Activated T-cell treated with anti-CD3 and anti-CD28 coated beads, Interleukin-2, amount 50 U/mL, for 4 hours (primary cell): ENCODE measurements at regions not wholly inside any gene's neighbourhood (a gene's known extent, or its start where the extent isn't known, plus 50 kb on each side); places are given as distances from the start of the nearest gene placed in this dataset.

Experiments
- ATAC-seq, 2 donors: fragments of 200-7000 bp; cut with Tn5 transposase; one replicate each; pipeline ENCODE4 v1.10.0; 2021
- DNase-seq: peaks from one replicate; pipeline ENCODE4 v3.0.0-alpha.2; 2020
- H3K27me3 Mint-ChIP-seq: one replicate; pipeline ENCODE4 v1.8.0; 2021; ENCODE audit warnings: low read depth, mixed read lengths
- H3K36me3 Mint-ChIP-seq: one replicate; pipeline ENCODE4 v1.8.0; 2022; ENCODE audit warnings: mixed read lengths; ENCODE audit not compliant: insufficient read depth
- H3K4me1 Mint-ChIP-seq: one replicate; pipeline ENCODE4 v1.8.0; 2021; ENCODE audit warnings: low read depth, mixed read lengths
- H3K4me3 Mint-ChIP-seq: one replicate; pipeline ENCODE4 v1.8.0; 2021; ENCODE audit warnings: mild to moderate bottlenecking, moderate library complexity, mixed read lengths
- H3K9me3 Mint-ChIP-seq: one replicate; pipeline ENCODE4 v1.8.0; 2021; ENCODE audit warnings: mixed read lengths

- ATAC-seq (no peak), DNase-seq (no peak)
- H3K4me3 Mint-ChIP-seq: no peak overlapping the region
- no peaks in the 10 kb centered on the region for H3K9me3 Mint-ChIP-seq
- H3K27me3 Mint-ChIP-seq: peaks cover 5% of the 10 kb centered on the region
- no peaks in the 10 kb centered on the region for H3K36me3 Mint-ChIP-seq
- H3K4me1 Mint-ChIP-seq: no peaks in the 10 kb centered on the region
Measured at GRCh38 chr20:39359981-39360620, 398.0 kb downstream of the DHX35 start.

GRCh38 chr20:39358052-39358451 is 395.9 kb downstream of the DHX35 start:
- Mint-ChIP-seq H3K36me3 (no peaks in the 10 kb centered on the region), H3K27me3 (no peaks in the 10 kb centered on the region), H3K4me3 (no peak overlapping the region), H3K9me3 (no peaks in the 10 kb centered on the region), H3K4me1 (no peaks in the 10 kb centered on the region)
- DNase-seq (no peak), ATAC-seq (no peak)

- no peak for ATAC-seq
- no peaks in the 10 kb centered on the region for H3K4me1 Mint-ChIP-seq
- H3K4me3 Mint-ChIP-seq: no peak overlapping the region
- no peak for DNase-seq
- H3K36me3 Mint-ChIP-seq: no peaks in the 10 kb centered on the region
- H3K9me3 Mint-ChIP-seq: no peaks in the 10 kb centered on the region
- H3K27me3 Mint-ChIP-seq: peaks cover 5% of the 10 kb centered on the region
Measured at GRCh38 chr20:39356908-39357307, 394.8 kb downstream of the DHX35 start.

- Mint-ChIP-seq H3K27me3 (peaks cover 8% of the 10 kb centered on the region), H3K9me3 (peaks cover 30% of the 10 kb centered on the region), H3K36me3 (peaks cover 1% of the 10 kb centered on the region), H3K4me1 (no peaks in the 10 kb centered on the region), H3K4me3 (no peak overlapping the region)
- no peak for ATAC-seq
- no peak for DNase-seq
Measured at GRCh38 chr20:39349240-39349639, 387.1 kb downstream of the DHX35 start.

- peaks cover 1% of the 10 kb centered on the region for H3K36me3 Mint-ChIP-seq
- peaks cover 30% of the 10 kb centered on the region for H3K9me3 Mint-ChIP-seq
- ATAC-seq: no peak
- no peaks in the 10 kb centered on the region for H3K4me1 Mint-ChIP-seq
- no peak for DNase-seq
- H3K4me3 Mint-ChIP-seq: no peak overlapping the region
- peaks cover 10% of the 10 kb centered on the region for H3K27me3 Mint-ChIP-seq
Measured at GRCh38 chr20:39347626-39348025, 385.5 kb downstream of the DHX35 start.

- Mint-ChIP-seq H3K9me3 (peaks cover under 1% of the 10 kb centered on the region), H3K4me3 (no peak overlapping the region), H3K27me3 (peaks cover 2% of the 10 kb centered on the region), H3K4me1 (no peaks in the 10 kb centered on the region), H3K36me3 (no peaks in the 10 kb centered on the region)
- no peak for DNase-seq
- ATAC-seq: no peak
Measured at GRCh38 chr20:39342463-39342862, 380.3 kb downstream of the DHX35 start.

GRCh38 chr20:39338469-39339376 is 376.6 kb downstream of the DHX35 start:
- no peaks in the 10 kb centered on the region for H3K9me3 Mint-ChIP-seq
- DNase-seq: no peak
- no peaks in the 10 kb centered on the region for H3K4me1 Mint-ChIP-seq
- H3K36me3 Mint-ChIP-seq: no peaks in the 10 kb centered on the region
- no peak overlapping the region for H3K4me3 Mint-ChIP-seq
- ATAC-seq: no peak
- peaks cover 8% of the 10 kb centered on the region for H3K27me3 Mint-ChIP-seq

- ATAC-seq: no peak
- H3K9me3 Mint-ChIP-seq: no peaks in the 10 kb centered on the region
- H3K36me3 Mint-ChIP-seq: no peaks in the 10 kb centered on the region
- no peak for DNase-seq
- H3K4me3 Mint-ChIP-seq: no peak overlapping the region
- H3K27me3 Mint-ChIP-seq: peaks cover 6% of the 10 kb centered on the region
- H3K4me1 Mint-ChIP-seq: no peaks in the 10 kb centered on the region
Measured at GRCh38 chr20:39333211-39333610, 371.1 kb downstream of the DHX35 start.

- Mint-ChIP-seq H3K4me3 (no peak overlapping the region), H3K27me3 (peaks cover 5% of the 10 kb centered on the region), H3K36me3 (no peaks in the 10 kb centered on the region), H3K4me1 (no peaks in the 10 kb centered on the region), H3K9me3 (no peaks in the 10 kb centered on the region)
- DNase-seq: no peak
- no peak for ATAC-seq
Measured at GRCh38 chr20:39328347-39328746, 366.2 kb downstream of the DHX35 start.

GRCh38 chr20:39326050-39326449 is 363.9 kb downstream of the DHX35 start:
- DNase-seq: no peak
- no peaks in the 10 kb centered on the region for H3K36me3 Mint-ChIP-seq
- H3K27me3 Mint-ChIP-seq: peaks cover 5% of the 10 kb centered on the region
- no peaks in the 10 kb centered on the region for H3K4me1 Mint-ChIP-seq
- no peak overlapping the region for H3K4me3 Mint-ChIP-seq
- no peaks in the 10 kb centered on the region for H3K9me3 Mint-ChIP-seq
- ATAC-seq: no peak

- DNase-seq: no peak
Measured at GRCh38 chr20:39318911-39319310, 356.8 kb downstream of the DHX35 start.

GRCh38 chr20:39312676-39313075 is 350.5 kb downstream of the DHX35 start:
- Mint-ChIP-seq H3K4me1 (no peaks in the 10 kb centered on the region), H3K36me3 (no peaks in the 10 kb centered on the region), H3K4me3 (no peak overlapping the region), H3K27me3 (peaks cover 2% of the 10 kb centered on the region), H3K9me3 (peaks cover 4% of the 10 kb centered on the region)
- ATAC-seq: no peak
- DNase-seq: no peak

More at GRCh38 chr20:39318911-39319310, 356.8 kb downstream of the DHX35 start:
- no peaks in the 10 kb centered on the region for H3K36me3 Mint-ChIP-seq
- no peaks in the 10 kb centered on the region for H3K4me1 Mint-ChIP-seq
- no peaks in the 10 kb centered on the region for H3K9me3 Mint-ChIP-seq
- ATAC-seq: no peak
- H3K4me3 Mint-ChIP-seq: no peak overlapping the region
- H3K27me3 Mint-ChIP-seq: peaks cover 3% of the 10 kb centered on the region

- ATAC-seq (no peak), DNase-seq (no peak)
- Mint-ChIP-seq H3K27me3 (peaks cover 2% of the 10 kb centered on the region), H3K9me3 (peaks cover 4% of the 10 kb centered on the region), H3K36me3 (no peaks in the 10 kb centered on the region), H3K4me3 (no peak overlapping the region), H3K4me1 (no peaks in the 10 kb centered on the region)
Measured at GRCh38 chr20:39311851-39312506, 349.8 kb downstream of the DHX35 start.

GRCh38 chr20:39310363-39310995 is 348.3 kb downstream of the DHX35 start:
- H3K36me3 Mint-ChIP-seq: no peaks in the 10 kb centered on the region
- ATAC-seq (no peak), DNase-seq (no peak)
- H3K27me3 Mint-ChIP-seq: peaks cover 2% of the 10 kb centered on the region
- H3K4me3 Mint-ChIP-seq: no peak overlapping the region
- H3K9me3 Mint-ChIP-seq: peaks cover 4% of the 10 kb centered on the region
- H3K4me1 Mint-ChIP-seq: no peaks in the 10 kb centered on the region
